Gastrocnemius medialis (tissue), 4 donors: ENCODE measurements at regions not wholly inside any gene's neighbourhood (a gene's known extent, or its start where the extent isn't known, plus 50 kb on each side); places are given as distances from the start of the nearest gene placed in this dataset.

Experiments
- ATAC-seq, 2 donors: fragments of 150-250 bp; one replicate each; pipeline ENCODE4 v1.9.1; 2016
- DNase-seq, 2 donors: peaks; one replicate each; pipeline ENCODE4 v3.0.0-alpha.2; 2019
- H3K27ac ChIP-seq, 4 donors: fragments of 200-600 bp; sonication (generic); 1 replicate in 1 of 4; 2 replicates in 3 of 4; pipeline ENCODE4 v1.5.1; 2016 to 2018; ENCODE audit warnings: mild to moderate bottlenecking in 2 of 4, moderate library complexity in 1 of 4
- H3K27me3 ChIP-seq, 3 donors: fragments of 200-600 bp; sonication (generic) in 2 of 3; 1 replicate in 1 of 3; 2 replicates in 2 of 3; pipeline versions ENCODE4 v1.5.1 to v1.6.0; 2016 to 2019; ENCODE audit warnings: mild to moderate bottlenecking in 1 of 3, moderate library complexity in 1 of 3
- H3K36me3 ChIP-seq, 2 donors: fragments of 200-600 bp; sonication (generic) in 1 of 2; one replicate each; pipeline ENCODE4 v1.5.1; 2017 to 2018
- H3K4me1 ChIP-seq, 2 donors: fragments of 200-600 bp; sonication (generic) in 1 of 2; one replicate each; pipeline ENCODE4 v1.5.1; 2016 to 2017; ENCODE audit warnings: mild to moderate bottlenecking in 2 of 2
- H3K4me3 ChIP-seq, 4 donors: fragments of 200-600 bp; sonication (generic) in 3 of 4; 1 replicate in 1 of 4; 2 replicates in 3 of 4; pipeline ENCODE4 v1.5.1; 2016 to 2019; ENCODE audit warnings: mild to moderate bottlenecking in 2 of 4
- H3K9me3 ChIP-seq, 3 donors: fragments of 200-600 bp; sonication (generic) in 2 of 3; 1 replicate in 1 of 3; 2 replicates in 2 of 3; pipeline ENCODE4 v1.5.1; 2016 to 2019
- CTCF ChIP-seq, 5 experiments: fragments of 450-650 bp in 3 of 5; fragments of 200-600 bp in 2 of 5; sonication (generic) in 2 of 5; IDR thresholded peaks in 4 of 5; conservative IDR thresholded peaks in 1 of 5; 1 replicate in 4 of 5; 2 replicates in 1 of 5; pipeline ENCODE4 v1.5.1; 2016 to 2019; ENCODE audit warnings: antibody characterized with exemption in 5 of 5, mild to moderate bottlenecking in 3 of 5, moderate library complexity in 3 of 5
- POLR2A ChIP-seq, 2 donors: fragments of 450-650 bp; IDR thresholded peaks; one replicate each; pipeline ENCODE4 v1.6.1; 2017; ENCODE audit warnings: antibody characterized with exemption in 2 of 2, mild to moderate bottlenecking in 2 of 2, moderate library complexity in 2 of 2
- in situ Hi-C, 4 donors: fragments of 200-750 bp; cut with MboI; loops; one replicate each; pipeline versions ENCODE4 v1.15.0 to v1.8.0; 2017; ENCODE audit warnings: low sequenced_read_pairs in 4 of 4
- intact Hi-C: fragments of 100-400 bp; cut with DNase I; formaldehyde crosslinking; loops from one replicate; pipeline ENCODE4 v1.15.1; 2023; ENCODE audit warnings: low total_unique reads

- intact Hi-C loops (no loop called here), in situ Hi-C loops (no loop called here)
- no peak for ATAC-seq
- no peak overlapping the region for H3K4me3 ChIP-seq
- H3K27me3 ChIP-seq: no peaks in the 10 kb centered on the region
- H3K27ac ChIP-seq: no peak overlapping the region
- H3K4me1 ChIP-seq: no peaks in the 10 kb centered on the region
- no peaks in the 10 kb centered on the region for H3K36me3 ChIP-seq
- no peaks in the 10 kb centered on the region for H3K9me3 ChIP-seq
- TF ChIP-seq POLR2A (IDR thresholded peaks at IDR 0.05): no peak
- no peak for TF ChIP-seq CTCF (IDR thresholded peaks at IDR 0.05 in 4 of 5, conservative IDR thresholded peaks at IDR 0.05 in 1 of 5)
- no peak for DNase-seq
Measured at GRCh38 chr9:4424891-4425290, 65.4 kb upstream of the SLC1A1 start.

- H3K9me3 ChIP-seq: no peaks in the 10 kb centered on the region
- H3K36me3 ChIP-seq: no peaks in the 10 kb centered on the region
- ATAC-seq (no peak), DNase-seq (no peak)
- no peak overlapping the region for H3K4me3 ChIP-seq
- no peak for TF ChIP-seq POLR2A (IDR thresholded peaks at IDR 0.05)
- no peak for TF ChIP-seq CTCF (IDR thresholded peaks at IDR 0.05 in 4 of 5, conservative IDR thresholded peaks at IDR 0.05 in 1 of 5)
- H3K27ac ChIP-seq: no peak overlapping the region
- in situ Hi-C loops: no loop called here
- H3K4me1 ChIP-seq: no peaks in the 10 kb centered on the region
- intact Hi-C loops: no loop called here
- H3K27me3 ChIP-seq: no peaks in the 10 kb centered on the region
Measured at GRCh38 chr9:4424038-4424437, 66.2 kb upstream of the SLC1A1 start.

GRCh38 chr9:4423207-4423610 lies 67.1 kb upstream of the SLC1A1 start:
- no peak overlapping the region for H3K4me3 ChIP-seq
- DNase-seq: no peak
- ATAC-seq: no peak
- no peak for TF ChIP-seq POLR2A (IDR thresholded peaks at IDR 0.05)
- H3K27me3 ChIP-seq: no peaks in the 10 kb centered on the region
- no peak overlapping the region for H3K27ac ChIP-seq
- H3K36me3 ChIP-seq: no peaks in the 10 kb centered on the region
- intact Hi-C loops: no loop called here
- no peaks in the 10 kb centered on the region for H3K4me1 ChIP-seq
- in situ Hi-C loops: no loop called here
- H3K9me3 ChIP-seq: no peaks in the 10 kb centered on the region

GRCh38 chr9:4422495-4422894 lies 67.8 kb upstream of the SLC1A1 start:
- Histone ChIP-seq H3K27me3 (no peaks in the 10 kb centered on the region), H3K9me3 (no peaks in the 10 kb centered on the region), H3K27ac (no peak overlapping the region), H3K4me1 (no peaks in the 10 kb centered on the region), H3K4me3 (no peak overlapping the region), H3K36me3 (no peaks in the 10 kb centered on the region)
- TF ChIP-seq POLR2A (IDR thresholded peaks at IDR 0.05) (no peak), CTCF (IDR thresholded peaks at IDR 0.05 in 4 of 5, conservative IDR thresholded peaks at IDR 0.05 in 1 of 5) (no peak)
- intact Hi-C loops (no loop called here), in situ Hi-C loops (no loop called here)
- ATAC-seq (no peak), DNase-seq (no peak)

- Histone ChIP-seq H3K27me3 (no peaks in the 10 kb centered on the region), H3K4me1 (no peaks in the 10 kb centered on the region), H3K4me3 (no peak overlapping the region), H3K27ac (no peak overlapping the region), H3K9me3 (no peaks in the 10 kb centered on the region), H3K36me3 (no peaks in the 10 kb centered on the region)
- no peak for ATAC-seq
- TF ChIP-seq POLR2A (IDR thresholded peaks at IDR 0.05) (no peak), CTCF (IDR thresholded peaks at IDR 0.05 in 4 of 5, conservative IDR thresholded peaks at IDR 0.05 in 1 of 5) (no peak)
- DNase-seq: no peak
- intact Hi-C loops (no loop called here), in situ Hi-C loops (no loop called here)
Measured at GRCh38 chr9:4421847-4422246, 68.4 kb upstream of the SLC1A1 start.
